ENCODE measurements at regions not wholly inside any gene's neighbourhood (a gene's known extent, or its start where the extent isn't known, plus 50 kb on each side); places are given as distances from the start of the nearest gene placed in this dataset.

- H3K4me2 ChIP-seq (ENCODE audit: low read length), result no peak overlapping the region
- no peaks in the 10 kb centered on the region for H3K36me3 ChIP-seq (ENCODE audit: insufficient read depth, low read length)
- H3K79me2 ChIP-seq (ENCODE audit: insufficient read depth, low read depth, low read length), result no peaks in the 10 kb centered on the region
- H2AFZ ChIP-seq (ENCODE audit: low read length), result no peak overlapping the region
- ChIA-PET POLR2A (no interaction called here), CTCF (ENCODE audit: unreplicated experiment) (no interaction called here)
- TF ChIP-seq, protein P1, sequence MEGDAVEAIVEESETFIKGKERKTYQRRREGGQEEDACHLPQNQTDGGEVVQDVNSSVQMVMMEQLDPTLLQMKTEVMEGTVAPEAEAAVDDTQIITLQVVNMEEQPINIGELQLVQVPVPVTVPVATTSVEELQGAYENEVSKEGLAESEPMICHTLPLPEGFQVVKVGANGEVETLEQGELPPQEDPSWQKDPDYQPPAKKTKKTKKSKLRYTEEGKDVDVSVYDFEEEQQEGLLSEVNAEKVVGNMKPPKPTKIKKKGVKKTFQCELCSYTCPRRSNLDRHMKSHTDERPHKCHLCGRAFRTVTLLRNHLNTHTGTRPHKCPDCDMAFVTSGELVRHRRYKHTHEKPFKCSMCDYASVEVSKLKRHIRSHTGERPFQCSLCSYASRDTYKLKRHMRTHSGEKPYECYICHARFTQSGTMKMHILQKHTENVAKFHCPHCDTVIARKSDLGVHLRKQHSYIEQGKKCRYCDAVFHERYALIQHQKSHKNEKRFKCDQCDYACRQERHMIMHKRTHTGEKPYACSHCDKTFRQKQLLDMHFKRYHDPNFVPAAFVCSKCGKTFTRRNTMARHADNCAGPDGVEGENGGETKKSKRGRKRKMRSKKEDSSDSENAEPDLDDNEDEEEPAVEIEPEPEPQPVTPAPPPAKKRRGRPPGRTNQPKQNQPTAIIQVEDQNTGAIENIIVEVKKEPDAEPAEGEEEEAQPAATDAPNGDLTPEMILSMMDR (conservative IDR thresholded peaks at IDR 0.05; ENCODE audit: low read length), result no peak
- TF ChIP-seq EZH2phosphoT487 (IDR thresholded peaks at IDR 0.05; ENCODE audit: borderline replicate concordance, low read depth, low read length), result no peak
- H3K4me1 ChIP-seq (ENCODE audit: insufficient read depth, low read length, poor library complexity, severe bottlenecking), result no peaks in the 10 kb centered on the region
- H3K9me2 ChIP-seq (ENCODE audit: insufficient read depth, low read length), result no peaks in the 10 kb centered on the region
- H4K20me1 ChIP-seq (ENCODE audit: insufficient read depth, low read length), result no peaks in the 10 kb centered on the region
- intact Hi-C loops (cut with micrococcal nuclease; ENCODE audit: unreplicated experiment), result no loop called here
- no peak overlapping the region for H3K27ac ChIP-seq (ENCODE audit: low read depth, low read length, poor library complexity, severe bottlenecking)
- DNase-seq (ENCODE audit: low spot score), result no peak
- no TSS peak for BruUV-seq (replicated peaks)
- no peak overlapping the region for H3K4me3 ChIP-seq (ENCODE audit: low read depth, low read length, poor library complexity, severe bottlenecking)
- no peaks in the 10 kb centered on the region for H3K9me3 ChIP-seq (ENCODE audit: low read length)
Measured at GRCh38 chr10:61031341-61031740, 87.4 kb upstream of the RHOBTB1 start.

- H3K79me2 ChIP-seq (ENCODE audit: insufficient read depth, low read depth, low read length), result no peaks in the 10 kb centered on the region
- H3K4me3 ChIP-seq (ENCODE audit: low read depth, low read length, poor library complexity, severe bottlenecking), result no peak overlapping the region
- intact Hi-C loops (cut with micrococcal nuclease; ENCODE audit: unreplicated experiment), result no loop called here
- no peak overlapping the region for H2AFZ ChIP-seq (ENCODE audit: low read length)
- BruUV-seq (replicated peaks), result no TSS peak
- H4K20me1 ChIP-seq (ENCODE audit: insufficient read depth, low read length), result no peaks in the 10 kb centered on the region
- H3K9me3 ChIP-seq (ENCODE audit: low read length), result no peaks in the 10 kb centered on the region
- no peak overlapping the region for H3K4me2 ChIP-seq (ENCODE audit: low read length)
- CTCF ChIA-PET (ENCODE audit: unreplicated experiment), result no interaction called here
- no peaks in the 10 kb centered on the region for H3K4me1 ChIP-seq (ENCODE audit: insufficient read depth, low read length, poor library complexity, severe bottlenecking)
- POLR2A ChIA-PET, result no interaction called here
- DNase-seq (ENCODE audit: low spot score), result no peak
- TF ChIP-seq, protein P1 (conservative IDR thresholded peaks at IDR 0.05; ENCODE audit: low read length), result no peak
- no peak for TF ChIP-seq EZH2phosphoT487 (IDR thresholded peaks at IDR 0.05; ENCODE audit: borderline replicate concordance, low read depth, low read length)
- no peaks in the 10 kb centered on the region for H3K36me3 ChIP-seq (ENCODE audit: insufficient read depth, low read length)
- no peaks in the 10 kb centered on the region for H3K9me2 ChIP-seq (ENCODE audit: insufficient read depth, low read length)
- no peak overlapping the region for H3K27ac ChIP-seq (ENCODE audit: low read depth, low read length, poor library complexity, severe bottlenecking)
Measured at GRCh38 chr10:61029411-61029810, 85.4 kb upstream of the RHOBTB1 start.

- Histone ChIP-seq H3K4me3 (ENCODE audit: low read depth, low read length, poor library complexity, severe bottlenecking) (no peak overlapping the region), H3K9me2 (ENCODE audit: insufficient read depth, low read length) (no peaks in the 10 kb centered on the region), H3K9me3 (ENCODE audit: low read length) (no peaks in the 10 kb centered on the region), H4K20me1 (ENCODE audit: insufficient read depth, low read length) (no peaks in the 10 kb centered on the region), H3K36me3 (ENCODE audit: insufficient read depth, low read length) (no peaks in the 10 kb centered on the region), H3K4me2 (ENCODE audit: low read length) (no peak overlapping the region), H2AFZ (ENCODE audit: low read length) (no peak overlapping the region), H3K27ac (ENCODE audit: low read depth, low read length, poor library complexity, severe bottlenecking) (no peak overlapping the region), H3K79me2 (ENCODE audit: insufficient read depth, low read depth, low read length) (no peaks in the 10 kb centered on the region), H3K4me1 (ENCODE audit: insufficient read depth, low read length, poor library complexity, severe bottlenecking) (no peaks in the 10 kb centered on the region)
- POLR2A ChIA-PET, result no interaction called here
- TF ChIP-seq, protein P1 (conservative IDR thresholded peaks at IDR 0.05; ENCODE audit: low read length), result no peak
- TF ChIP-seq EZH2phosphoT487 (IDR thresholded peaks at IDR 0.05; ENCODE audit: borderline replicate concordance, low read depth, low read length), result no peak
- BruUV-seq (replicated peaks), result no TSS peak
- DNase-seq (ENCODE audit: low spot score), result no peak
- CTCF ChIA-PET (ENCODE audit: unreplicated experiment), result no interaction called here
- intact Hi-C loops (cut with micrococcal nuclease; ENCODE audit: unreplicated experiment), result no loop called here
Measured at GRCh38 chr10:61028861-61029361, 84.9 kb upstream of the RHOBTB1 start.

All from OCI-LY7 (cell line).